ENCODE measurements at regions not wholly inside any gene's neighbourhood (a gene's known extent, or its start where the extent isn't known, plus 50 kb on each side); places are given as distances from the start of the nearest gene placed in this dataset.

- H3K4me1 Mint-ChIP-seq, result no peaks in the 10 kb centered on the region
- Histone ChIP-seq H3K4me3 (ENCODE audit: low read depth, low read length) (no peak overlapping the region), H3K36me3 (ENCODE audit: control insufficient read depth, insufficient read depth, low read length) (no peaks in the 10 kb centered on the region), H3K9me3 (ENCODE audit: control insufficient read depth in 2 of 2, low read length in 2 of 2) (no peaks in the 10 kb centered on the region), H3K27ac (ENCODE audit: insufficient read depth, low read length, poor library complexity, severe bottlenecking) (no peak overlapping the region), H3K4me1 (ENCODE audit: control insufficient read depth, insufficient read depth, low read length, poor library complexity, severe bottlenecking) (no peaks in the 10 kb centered on the region), H3K27me3 (ENCODE audit: control insufficient read depth, insufficient read depth, low read length) (no peaks in the 10 kb centered on the region)
- no peak overlapping the region for H3K27ac Mint-ChIP-seq
- no peak for DNase-seq
- no peaks in the 10 kb centered on the region for H3K27me3 Mint-ChIP-seq
- H3K9me3 Mint-ChIP-seq, result peaks cover 0 to 2% (median 0%) of the 10 kb centered on the region in 7 donors
- H3K36me3 Mint-ChIP-seq, result no peaks in the 10 kb centered on the region
- no peak overlapping the region for H3K4me3 Mint-ChIP-seq
- no peak for ATAC-seq (ENCODE audit: low read depth in 2 of 2)
Measured at GRCh38 chr2:129229196-129229595, 750.3 kb upstream of the RAB6C start.

GRCh38 chr2:129229830-129230441 lies 749.5 kb upstream of the RAB6C start:
- H3K27ac ChIP-seq (ENCODE audit: insufficient read depth, low read length, poor library complexity, severe bottlenecking), result no peak overlapping the region
- no peaks in the 10 kb centered on the region for H3K36me3 ChIP-seq (ENCODE audit: control insufficient read depth, insufficient read depth, low read length)
- ATAC-seq (ENCODE audit: low read depth in 2 of 2) (no peak), DNase-seq (no peak)
- H3K4me3 ChIP-seq (ENCODE audit: low read depth, low read length), result no peak overlapping the region
- no peaks in the 10 kb centered on the region for H3K27me3 ChIP-seq (ENCODE audit: control insufficient read depth, insufficient read depth, low read length)
- no peaks in the 10 kb centered on the region for H3K4me1 Mint-ChIP-seq
- no peaks in the 10 kb centered on the region for H3K27me3 Mint-ChIP-seq
- no peak overlapping the region for H3K27ac Mint-ChIP-seq
- no peaks in the 10 kb centered on the region for H3K36me3 Mint-ChIP-seq
- H3K4me1 ChIP-seq (ENCODE audit: control insufficient read depth, insufficient read depth, low read length, poor library complexity, severe bottlenecking), result no peaks in the 10 kb centered on the region
- no peaks in the 10 kb centered on the region for H3K9me3 Mint-ChIP-seq
- H3K4me3 Mint-ChIP-seq, result no peak overlapping the region
- H3K9me3 ChIP-seq (ENCODE audit: control insufficient read depth in 2 of 2, low read length in 2 of 2), result no peaks in the 10 kb centered on the region

- H3K27me3 ChIP-seq (ENCODE audit: control insufficient read depth, insufficient read depth, low read length), result no peaks in the 10 kb centered on the region
- Mint-ChIP-seq H3K9me3 (peaks cover 0 to 8% (median 0%) of the 10 kb centered on the region in 7 donors), H3K4me3 (no peak overlapping the region), H3K27me3 (no peaks in the 10 kb centered on the region), H3K36me3 (no peaks in the 10 kb centered on the region), H3K27ac (no peak overlapping the region), H3K4me1 (no peaks in the 10 kb centered on the region)
- H3K27ac ChIP-seq (ENCODE audit: insufficient read depth, low read length, poor library complexity, severe bottlenecking), result no peak overlapping the region
- H3K9me3 ChIP-seq (ENCODE audit: control insufficient read depth in 2 of 2, low read length in 2 of 2), result no peaks in the 10 kb centered on the region
- DNase-seq (no peak), ATAC-seq (ENCODE audit: low read depth in 2 of 2) (no peak)
- H3K4me1 ChIP-seq (ENCODE audit: control insufficient read depth, insufficient read depth, low read length, poor library complexity, severe bottlenecking), result no peaks in the 10 kb centered on the region
- no peak overlapping the region for H3K4me3 ChIP-seq (ENCODE audit: low read depth, low read length)
- no peaks in the 10 kb centered on the region for H3K36me3 ChIP-seq (ENCODE audit: control insufficient read depth, insufficient read depth, low read length)
Measured at GRCh38 chr2:129231924-129232323, 747.5 kb upstream of the RAB6C start.

- no peaks in the 10 kb centered on the region for H3K4me1 ChIP-seq (ENCODE audit: control insufficient read depth, insufficient read depth, low read length, poor library complexity, severe bottlenecking)
- Mint-ChIP-seq H3K4me1 (no peaks in the 10 kb centered on the region), H3K27ac (no peak overlapping the region), H3K36me3 (no peaks in the 10 kb centered on the region), H3K9me3 (peaks cover 0 to 8% (median 0%) of the 10 kb centered on the region in 7 donors), H3K27me3 (no peaks in the 10 kb centered on the region), H3K4me3 (no peak overlapping the region)
- no peaks in the 10 kb centered on the region for H3K27me3 ChIP-seq (ENCODE audit: control insufficient read depth, insufficient read depth, low read length)
- no peaks in the 10 kb centered on the region for H3K9me3 ChIP-seq (ENCODE audit: control insufficient read depth in 2 of 2, low read length in 2 of 2)
- H3K4me3 ChIP-seq (ENCODE audit: low read depth, low read length), result no peak overlapping the region
- no peak for DNase-seq
- no peak overlapping the region for H3K27ac ChIP-seq (ENCODE audit: insufficient read depth, low read length, poor library complexity, severe bottlenecking)
- H3K36me3 ChIP-seq (ENCODE audit: control insufficient read depth, insufficient read depth, low read length), result no peaks in the 10 kb centered on the region
- ATAC-seq (ENCODE audit: low read depth in 2 of 2), result no peak
Measured at GRCh38 chr2:129233166-129233565, 746.3 kb upstream of the RAB6C start.

- H3K36me3 Mint-ChIP-seq, result no peaks in the 10 kb centered on the region
- no peak overlapping the region for H3K4me3 ChIP-seq (ENCODE audit: low read depth, low read length)
- H3K27me3 Mint-ChIP-seq, result no peaks in the 10 kb centered on the region
Measured at GRCh38 chr2:129233751-129234406, 745.6 kb upstream of the RAB6C start.

GRCh38 chr2:129236601-129237000 lies 742.9 kb upstream of the RAB6C start:
- Histone ChIP-seq H3K27ac (ENCODE audit: insufficient read depth, low read length, poor library complexity, severe bottlenecking) (no peak overlapping the region), H3K36me3 (ENCODE audit: control insufficient read depth, insufficient read depth, low read length) (no peaks in the 10 kb centered on the region), H3K9me3 (ENCODE audit: control insufficient read depth in 2 of 2, low read length in 2 of 2) (no peaks in the 10 kb centered on the region), H3K4me3 (ENCODE audit: low read depth, low read length) (no peak overlapping the region), H3K27me3 (ENCODE audit: control insufficient read depth, insufficient read depth, low read length) (no peaks in the 10 kb centered on the region), H3K4me1 (ENCODE audit: control insufficient read depth, insufficient read depth, low read length, poor library complexity, severe bottlenecking) (no peaks in the 10 kb centered on the region)
- H3K27ac Mint-ChIP-seq, result no peak overlapping the region
- no peak for DNase-seq
- H3K4me3 Mint-ChIP-seq, result no peak overlapping the region
- H3K4me1 Mint-ChIP-seq, result no peaks in the 10 kb centered on the region
- no peaks in the 10 kb centered on the region for H3K27me3 Mint-ChIP-seq
- H3K36me3 Mint-ChIP-seq, result no peaks in the 10 kb centered on the region
- peaks cover 0 to 8% (median 0%) of the 10 kb centered on the region in 7 donors for H3K9me3 Mint-ChIP-seq
- no peak for ATAC-seq (ENCODE audit: low read depth in 2 of 2)

More at GRCh38 chr2:129233751-129234406, 745.6 kb upstream of the RAB6C start:
- H3K4me1 Mint-ChIP-seq, result no peaks in the 10 kb centered on the region
- H3K9me3 ChIP-seq (ENCODE audit: control insufficient read depth in 2 of 2, low read length in 2 of 2), result no peaks in the 10 kb centered on the region
- H3K9me3 Mint-ChIP-seq, result peaks cover 0 to 8% (median 0%) of the 10 kb centered on the region in 7 donors
- H3K4me3 Mint-ChIP-seq, result no peak overlapping the region
- no peak overlapping the region for H3K27ac Mint-ChIP-seq
- H3K27ac ChIP-seq (ENCODE audit: insufficient read depth, low read length, poor library complexity, severe bottlenecking), result no peak overlapping the region
- ATAC-seq (ENCODE audit: low read depth in 2 of 2) (no peak), DNase-seq (no peak)
- H3K4me1 ChIP-seq (ENCODE audit: control insufficient read depth, insufficient read depth, low read length, poor library complexity, severe bottlenecking), result no peaks in the 10 kb centered on the region
- H3K36me3 ChIP-seq (ENCODE audit: control insufficient read depth, insufficient read depth, low read length), result no peaks in the 10 kb centered on the region
- no peaks in the 10 kb centered on the region for H3K27me3 ChIP-seq (ENCODE audit: control insufficient read depth, insufficient read depth, low read length)

- no peaks in the 10 kb centered on the region for H3K4me1 ChIP-seq (ENCODE audit: control insufficient read depth, insufficient read depth, low read length, poor library complexity, severe bottlenecking)
- no peak overlapping the region for H3K27ac ChIP-seq (ENCODE audit: insufficient read depth, low read length, poor library complexity, severe bottlenecking)
- DNase-seq (no peak), ATAC-seq (ENCODE audit: low read depth in 2 of 2) (no peak)
- Mint-ChIP-seq H3K9me3 (peaks cover 0 to 8% (median 2%) of the 10 kb centered on the region in 7 donors), H3K27ac (no peak overlapping the region), H3K4me3 (no peak overlapping the region), H3K27me3 (no peaks in the 10 kb centered on the region), H3K36me3 (no peaks in the 10 kb centered on the region), H3K4me1 (no peaks in the 10 kb centered on the region)
- no peaks in the 10 kb centered on the region for H3K9me3 ChIP-seq (ENCODE audit: control insufficient read depth in 2 of 2, low read length in 2 of 2)
- H3K27me3 ChIP-seq (ENCODE audit: control insufficient read depth, insufficient read depth, low read length), result no peaks in the 10 kb centered on the region
- H3K4me3 ChIP-seq (ENCODE audit: low read depth, low read length), result no peak overlapping the region
- H3K36me3 ChIP-seq (ENCODE audit: control insufficient read depth, insufficient read depth, low read length), result no peaks in the 10 kb centered on the region
Measured at GRCh38 chr2:129237966-129238725, 741.3 kb upstream of the RAB6C start.

Data from CD4-positive, CD25-positive, alpha-beta regulatory T cell (primary cell).